Aorta (tissue), 5 donors: ENCODE measurements at regions not wholly inside any gene's neighbourhood (a gene's known extent, or its start where the extent isn't known, plus 50 kb on each side); places are given as distances from the start of the nearest gene placed in this dataset.
A peak's percentile ranks its signal among the peaks of the same experiment; 100 is the strongest.

Experiments
- ATAC-seq: fragments of 200-7000 bp; cut with Tn5 transposase; one replicate; pipeline ENCODE4 v1.9.1; 2022; ENCODE audit warnings: moderate library complexity; ENCODE audit not compliant: low FRiP score
- DNase-seq, 2 donors: peaks; one replicate each; pipeline ENCODE4 v3.0.0-alpha.2; 2020
- H3K27ac ChIP-seq, 2 donors: one replicate each; pipeline ENCODE4 v1.5.1; 2013; ENCODE audit warnings: low read length in 2 of 2, mild to moderate bottlenecking in 2 of 2, moderate library complexity in 2 of 2, control low read depth in 1 of 2, inconsistent platforms in 1 of 2, low read depth in 1 of 2
- H3K27me3 ChIP-seq, 2 donors: one replicate each; pipeline ENCODE4 v1.6.1; 2013; ENCODE audit warnings: control low read depth in 1 of 2, low read length in 1 of 2, mild to moderate bottlenecking in 1 of 2, moderate library complexity in 1 of 2; ENCODE audit not compliant: insufficient read depth in 2 of 2, control insufficient read depth in 1 of 2
- H3K36me3 ChIP-seq, 2 donors: one replicate each; pipeline ENCODE4 v1.6.1; 2013; ENCODE audit warnings: control low read depth in 1 of 2, low read length in 1 of 2, mild to moderate bottlenecking in 1 of 2; ENCODE audit not compliant: insufficient read depth in 2 of 2, control insufficient read depth in 1 of 2
- H3K4me1 ChIP-seq, 2 donors: one replicate each; pipeline ENCODE4 v1.6.1; 2013; ENCODE audit warnings: low read length in 2 of 2, control low read depth in 1 of 2, mild to moderate bottlenecking in 1 of 2, moderate library complexity in 1 of 2; ENCODE audit not compliant: insufficient read depth in 2 of 2, control insufficient read depth in 1 of 2
- H3K4me3 ChIP-seq, 2 donors: one replicate each; pipeline ENCODE4 v1.5.1; 2013; ENCODE audit warnings: low read length in 2 of 2, control low read depth in 1 of 2, mild to moderate bottlenecking in 1 of 2
- H3K9me3 ChIP-seq: one replicate; pipeline ENCODE4 v1.6.1; 2013; ENCODE audit warnings: mild to moderate bottlenecking, low read length; ENCODE audit not compliant: control insufficient read depth
- WGBS, 2 donors: extraction: QIAGEN DNeasy Blood & Tissue Kit; methylation state at CpG; one replicate each; pipeline ENCODE4 v1.1.7; 2013; 5-methylcytosine and 5-hydroxymethylcytosine counted together
- intact Hi-C, 2 donors: fragments of 100-400 bp; cut with DNase I; formaldehyde crosslinking; loops; one replicate each; pipeline versions ENCODE4 v1.14.2 to v1.15.0; 2022
- donor health status: healthy with polysubstance abuse.
- donor health status: Bipolar disorder and iron deficiency.
- donor health status: DM: no; HTN: no; CAD: no.
- donor health status: DM: no; HTN: no; CAD: no.
- donor health status: DM: yes; HTN: yes; CAD: no.

DNA sequence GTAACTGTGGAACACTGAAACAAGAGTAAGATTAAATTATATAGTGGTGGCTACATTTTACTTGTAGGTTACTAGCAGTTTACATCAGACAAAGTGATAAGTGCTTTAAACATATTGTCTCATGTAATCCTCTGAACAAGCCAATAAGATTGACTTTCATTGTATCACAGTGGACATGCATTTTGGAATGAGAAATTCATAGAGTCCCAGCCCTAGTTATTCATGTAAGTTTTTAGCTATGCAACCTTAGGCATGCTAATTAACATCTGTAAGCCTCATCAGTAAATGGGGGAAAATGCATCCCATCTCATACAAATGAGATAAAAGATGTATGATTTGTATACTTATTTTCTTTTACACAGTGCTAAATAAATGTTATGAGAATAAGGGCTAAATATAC is 1038.1 kb upstream of the ADGRL4 start:
- Histone ChIP-seq H3K4me1 (no peaks in the 10 kb centered on the region), H3K9me3 (no peaks in the 10 kb centered on the region), H3K4me3 (no peak overlapping the region), H3K27ac (no peak overlapping the region), H3K27me3 (no peaks in the 10 kb centered on the region), H3K36me3 (no peaks in the 10 kb centered on the region)
- no peak for DNase-seq
- intact Hi-C loops: no loop called here
- ATAC-seq: no peak

DNA sequence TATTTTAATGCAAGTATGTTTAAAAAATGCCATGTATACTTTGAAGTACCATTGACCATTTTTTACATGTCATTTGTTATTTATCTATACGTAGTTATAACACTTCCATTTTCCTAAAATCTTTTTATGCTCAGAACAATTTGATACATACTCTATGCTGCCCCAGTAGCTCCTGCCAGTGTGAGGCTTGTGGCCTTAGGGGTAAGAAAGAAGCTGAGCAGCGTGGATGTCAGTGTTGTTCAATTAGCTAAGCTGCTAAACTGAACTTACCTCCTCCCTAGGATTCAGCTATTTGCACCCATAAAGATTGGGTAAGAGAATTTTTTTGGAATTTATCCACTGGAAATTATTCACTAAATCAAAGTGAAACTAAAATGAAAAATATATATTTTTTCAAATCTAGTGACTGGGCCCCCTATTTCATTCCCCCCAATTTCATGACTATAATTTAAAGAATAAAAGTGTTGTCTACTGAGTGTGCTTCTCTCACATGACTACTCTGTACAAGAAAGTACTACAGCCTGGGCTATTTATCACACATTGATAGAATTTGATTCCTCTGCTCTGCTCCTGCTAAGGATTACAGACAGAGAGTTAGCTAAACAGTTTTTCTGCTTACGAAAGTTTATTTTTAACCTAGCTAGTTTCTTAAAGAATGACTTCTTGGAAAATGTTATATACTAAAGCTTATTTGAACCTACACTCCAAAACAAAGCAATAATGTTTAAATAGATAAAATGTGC is 1030.3 kb upstream of the ADGRL4 start:
- WGBS, 2 donors: 49 to 50% methylated on average over 3 of the region's 3 CpGs
- H3K27ac ChIP-seq: no peak overlapping the region
- ATAC-seq: no peak
- H3K9me3 ChIP-seq: no peaks in the 10 kb centered on the region
- H3K27me3 ChIP-seq: no peaks in the 10 kb centered on the region
- intact Hi-C loops: no loop called here
- no peak overlapping the region for H3K4me3 ChIP-seq
- DNase-seq: no peak
- H3K4me1 ChIP-seq: no peaks in the 10 kb centered on the region
- no peaks in the 10 kb centered on the region for H3K36me3 ChIP-seq

GRCh38 chr1:80023358-80023757 is 1016.8 kb upstream of the ADGRL4 start:
- no peaks in the 10 kb centered on the region for H3K9me3 ChIP-seq
- H3K4me1 ChIP-seq: no peaks in the 10 kb centered on the region
- peaks cover 0 to 2% of the 10 kb centered on the region in 2 donors for H3K36me3 ChIP-seq
- no peak overlapping the region for H3K27ac ChIP-seq
- ATAC-seq (no peak), DNase-seq (no peak)
- H3K27me3 ChIP-seq: no peaks in the 10 kb centered on the region
- no peak overlapping the region for H3K4me3 ChIP-seq
- intact Hi-C loops: no loop called here
- 20 to 45% methylated on average over 1 of the region's 1 CpG for WGBS, 2 donors

- Histone ChIP-seq H3K9me3 (no peaks in the 10 kb centered on the region), H3K27ac (no peak overlapping the region), H3K27me3 (no peaks in the 10 kb centered on the region), H3K4me1 (no peaks in the 10 kb centered on the region), H3K4me3 (no peak overlapping the region), H3K36me3 (peaks cover 0 to 2% of the 10 kb centered on the region in 2 donors)
- DNase-seq (no peak), ATAC-seq (no peak)
- intact Hi-C loops: no loop called here
Measured at GRCh38 chr1:80021891-80022290, 1015.4 kb upstream of the ADGRL4 start.

DNA sequence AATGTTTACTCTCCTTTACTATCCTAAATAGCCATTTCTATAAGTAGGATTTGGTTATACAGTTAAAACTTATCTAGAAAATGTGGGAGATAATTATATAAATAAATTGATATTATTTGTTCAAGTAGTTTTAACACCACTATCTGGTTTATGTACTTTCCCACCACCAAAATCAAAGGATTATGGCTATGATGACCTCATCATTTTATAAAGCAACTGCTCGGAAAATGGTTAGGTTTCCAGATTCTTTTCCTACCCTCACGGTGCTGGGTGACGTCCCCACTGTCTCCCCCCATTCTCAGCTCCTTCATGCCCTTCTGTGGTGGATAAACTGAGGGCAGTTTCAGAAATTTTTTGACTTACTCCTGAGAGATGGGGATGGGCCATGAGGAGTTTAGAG is 1011.8 kb upstream of the ADGRL4 start:
- Histone ChIP-seq H3K27ac (no peak overlapping the region), H3K36me3 (no peaks in the 10 kb centered on the region), H3K4me1 (no peaks in the 10 kb centered on the region), H3K4me3 (no peak overlapping the region), H3K9me3 (no peaks in the 10 kb centered on the region), H3K27me3 (no peaks in the 10 kb centered on the region)
- DNase-seq (no peak), ATAC-seq (no peak)
- intact Hi-C loops: no loop called here
- 93 to 94% methylated on average over 3 of the region's 3 CpGs for WGBS, 2 donors

GRCh38 chr1:80008934-80009333 is 1002.4 kb upstream of the ADGRL4 start:
- no peak for ATAC-seq
- no peak for DNase-seq
- Histone ChIP-seq H3K4me1 (no peaks in the 10 kb centered on the region), H3K27ac (no peak overlapping the region), H3K9me3 (no peaks in the 10 kb centered on the region), H3K27me3 (no peaks in the 10 kb centered on the region), H3K36me3 (no peaks in the 10 kb centered on the region), H3K4me3 (no peak overlapping the region)
- WGBS, 2 donors: 96 to 100% methylated on average over 1 of the region's 1 CpG
- intact Hi-C loops: no loop called here

DNA sequence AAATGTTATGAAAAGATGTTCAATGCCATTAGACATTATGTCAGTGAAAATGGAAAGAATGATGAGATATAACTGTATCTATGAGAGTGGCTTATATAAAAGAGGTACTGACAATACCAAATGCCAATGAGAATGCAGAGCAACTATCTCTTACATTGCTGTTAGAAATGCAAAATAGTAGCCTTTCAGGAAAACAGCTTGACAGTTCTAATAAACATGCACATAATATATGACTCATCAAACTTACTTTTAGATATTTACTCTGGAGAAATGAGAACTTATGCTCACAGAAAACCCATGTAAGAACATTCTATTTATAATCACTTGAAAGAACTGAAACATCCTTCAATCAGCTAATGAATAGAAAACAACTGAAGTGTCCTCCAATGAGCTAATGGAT is 996.7 kb upstream of the ADGRL4 start:
- Histone ChIP-seq H3K36me3 (no peaks in the 10 kb centered on the region), H3K27ac (no peak overlapping the region), H3K9me3 (no peaks in the 10 kb centered on the region), H3K4me1 (no peaks in the 10 kb centered on the region), H3K4me3 (no peak overlapping the region), H3K27me3 (no peaks in the 10 kb centered on the region)
- intact Hi-C loops: no loop called here
- ATAC-seq (no peak), DNase-seq (no peak)

DNA sequence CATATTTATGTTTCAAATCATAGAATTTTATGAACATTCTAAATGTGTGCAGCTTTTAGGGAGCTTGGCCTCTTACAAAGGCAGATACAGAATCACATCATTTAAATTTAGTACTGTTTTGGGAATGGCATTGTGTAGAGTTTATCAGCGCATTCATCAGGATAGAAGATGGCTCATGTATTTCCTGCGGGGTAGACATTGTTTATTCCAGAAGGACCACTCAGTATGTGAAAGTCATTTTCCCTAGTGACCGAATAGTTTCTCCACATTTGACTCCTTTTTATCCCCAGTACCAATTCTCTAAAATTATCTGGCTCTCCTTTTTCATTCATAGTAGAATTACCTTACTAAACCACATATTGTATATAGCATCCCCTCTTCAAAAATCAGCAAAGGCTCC is 981.9 kb upstream of the ADGRL4 start:
- WGBS, 2 donors: 71 to 98% methylated on average over 3 of the region's 3 CpGs
- Histone ChIP-seq H3K27me3 (no peaks in the 10 kb centered on the region), H3K9me3 (no peaks in the 10 kb centered on the region), H3K4me3 (no peak overlapping the region), H3K36me3 (no peaks in the 10 kb centered on the region), H3K27ac (no peak overlapping the region), H3K4me1 (no peaks in the 10 kb centered on the region)
- intact Hi-C loops: no loop called here
- ATAC-seq: no peak
- no peak for DNase-seq

DNA sequence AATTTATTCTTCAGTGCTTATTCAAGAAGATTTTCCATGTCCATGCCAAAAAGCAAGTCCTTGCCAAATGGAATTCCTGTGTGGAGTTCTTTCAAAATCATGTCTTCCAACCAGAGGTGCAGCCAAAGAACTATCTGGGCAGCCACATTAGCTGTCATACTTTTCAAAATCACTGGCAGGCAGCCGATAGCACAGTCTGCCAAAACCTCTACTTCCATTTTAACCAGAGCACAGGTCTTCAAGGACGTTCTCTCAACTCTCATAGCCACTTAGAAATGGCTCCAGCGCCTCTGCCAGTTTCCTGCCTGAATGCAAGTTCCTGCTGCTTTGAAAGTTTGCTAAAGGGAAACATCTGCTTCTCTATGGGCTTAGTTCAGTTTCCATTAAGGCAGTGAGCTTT is 975.7 kb upstream of the ADGRL4 start:
- intact Hi-C loops: no loop called here
- Histone ChIP-seq H3K9me3 (no peaks in the 10 kb centered on the region), H3K4me3 (no peak overlapping the region), H3K27me3 (no peaks in the 10 kb centered on the region), H3K27ac (peak overlapping the region in 1 of 2 donors; percentile 61), H3K36me3 (no peaks in the 10 kb centered on the region), H3K4me1 (no peaks in the 10 kb centered on the region)
- DNase-seq: peak; percentile 72 to 74
- 0 to 2% methylated on average over 3 of the region's 3 CpGs for WGBS, 2 donors
- peak; percentile 80 for ATAC-seq
